ENCODE measurements at regions not wholly inside any gene's neighbourhood (a gene's known extent, or its start where the extent isn't known, plus 50 kb on each side); places are given as distances from the start of the nearest gene placed in this dataset.

DNA sequence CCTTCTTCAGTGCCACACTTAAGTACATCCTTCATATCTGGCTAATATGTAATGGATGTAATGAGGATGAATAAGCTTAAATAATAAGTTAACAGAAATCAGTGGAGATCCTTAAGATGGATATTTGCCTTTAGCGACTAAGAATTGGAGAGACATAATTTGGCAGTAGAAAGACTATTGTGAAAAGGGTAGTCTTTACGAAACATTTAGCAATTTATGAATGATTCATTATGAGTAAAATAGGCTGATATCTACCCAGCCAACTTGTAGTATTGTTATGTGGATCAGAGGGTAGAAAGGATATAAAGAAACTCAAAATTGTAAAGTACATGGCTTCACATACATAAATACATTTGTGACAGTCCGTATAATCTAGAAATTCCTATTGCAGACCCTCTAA lies 2371.8 kb downstream of the PCDH7 start:
- H3K9me3 ChIP-seq, result no peaks in the 10 kb centered on the region
- H3K4me3 ChIP-seq, result no peak overlapping the region
- TF ChIP-seq, protein P1, sequence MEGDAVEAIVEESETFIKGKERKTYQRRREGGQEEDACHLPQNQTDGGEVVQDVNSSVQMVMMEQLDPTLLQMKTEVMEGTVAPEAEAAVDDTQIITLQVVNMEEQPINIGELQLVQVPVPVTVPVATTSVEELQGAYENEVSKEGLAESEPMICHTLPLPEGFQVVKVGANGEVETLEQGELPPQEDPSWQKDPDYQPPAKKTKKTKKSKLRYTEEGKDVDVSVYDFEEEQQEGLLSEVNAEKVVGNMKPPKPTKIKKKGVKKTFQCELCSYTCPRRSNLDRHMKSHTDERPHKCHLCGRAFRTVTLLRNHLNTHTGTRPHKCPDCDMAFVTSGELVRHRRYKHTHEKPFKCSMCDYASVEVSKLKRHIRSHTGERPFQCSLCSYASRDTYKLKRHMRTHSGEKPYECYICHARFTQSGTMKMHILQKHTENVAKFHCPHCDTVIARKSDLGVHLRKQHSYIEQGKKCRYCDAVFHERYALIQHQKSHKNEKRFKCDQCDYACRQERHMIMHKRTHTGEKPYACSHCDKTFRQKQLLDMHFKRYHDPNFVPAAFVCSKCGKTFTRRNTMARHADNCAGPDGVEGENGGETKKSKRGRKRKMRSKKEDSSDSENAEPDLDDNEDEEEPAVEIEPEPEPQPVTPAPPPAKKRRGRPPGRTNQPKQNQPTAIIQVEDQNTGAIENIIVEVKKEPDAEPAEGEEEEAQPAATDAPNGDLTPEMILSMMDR (IDR thresholded peaks at IDR 0.05 in 4 of 5, conservative IDR thresholded peaks at IDR 0.05 in 1 of 5), result no peak
- no peak for TF ChIP-seq POLR2A (IDR thresholded peaks at IDR 0.05)
- no peak overlapping the region for H3K27ac ChIP-seq
- ATAC-seq (no peak), DNase-seq (no peak)
- in situ Hi-C loops (cut with MboI; ENCODE audit: low sequenced_read_pairs in 4 of 4), result no loop called here
- no peaks in the 10 kb centered on the region for H3K27me3 ChIP-seq
- H3K4me1 ChIP-seq, result no peaks in the 10 kb centered on the region
- H3K36me3 ChIP-seq, result no peaks in the 10 kb centered on the region
- intact Hi-C loops (cut with DNase I; ENCODE audit: low total_unique reads), result no loop called here

DNA sequence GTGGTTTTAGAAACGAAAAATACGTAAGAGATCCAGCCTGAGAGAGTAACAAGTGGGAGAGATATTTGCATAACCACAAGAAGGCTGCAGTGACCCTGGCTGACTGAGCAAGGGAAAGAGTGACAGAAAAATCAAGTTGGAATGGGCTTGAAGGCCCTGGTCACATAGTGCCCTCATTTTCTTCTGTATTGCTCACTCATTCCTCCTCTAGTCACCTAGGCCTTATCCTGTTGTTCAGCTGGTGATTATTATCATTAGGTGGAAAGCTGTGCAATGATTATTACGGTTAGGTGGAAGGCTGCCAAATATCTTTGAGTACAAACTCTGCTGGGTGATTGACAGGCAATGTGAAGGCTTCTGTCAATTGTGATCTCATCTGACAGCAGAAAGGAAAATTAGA lies 2384.1 kb downstream of the PCDH7 start:
- Histone ChIP-seq H3K27me3 (no peaks in the 10 kb centered on the region), H3K36me3 (no peaks in the 10 kb centered on the region), H3K27ac (no peak overlapping the region), H3K9me3 (no peaks in the 10 kb centered on the region), H3K4me3 (no peak overlapping the region), H3K4me1 (no peaks in the 10 kb centered on the region)
- ATAC-seq, result no peak
- no peak for DNase-seq
- TF ChIP-seq, protein P1 (IDR thresholded peaks at IDR 0.05 in 4 of 5, conservative IDR thresholded peaks at IDR 0.05 in 1 of 5), result no peak
- TF ChIP-seq POLR2A (IDR thresholded peaks at IDR 0.05), result no peak
- in situ Hi-C loops (cut with MboI; ENCODE audit: low sequenced_read_pairs in 4 of 4) (no loop called here), intact Hi-C loops (cut with DNase I; ENCODE audit: low total_unique reads) (no loop called here)

DNA sequence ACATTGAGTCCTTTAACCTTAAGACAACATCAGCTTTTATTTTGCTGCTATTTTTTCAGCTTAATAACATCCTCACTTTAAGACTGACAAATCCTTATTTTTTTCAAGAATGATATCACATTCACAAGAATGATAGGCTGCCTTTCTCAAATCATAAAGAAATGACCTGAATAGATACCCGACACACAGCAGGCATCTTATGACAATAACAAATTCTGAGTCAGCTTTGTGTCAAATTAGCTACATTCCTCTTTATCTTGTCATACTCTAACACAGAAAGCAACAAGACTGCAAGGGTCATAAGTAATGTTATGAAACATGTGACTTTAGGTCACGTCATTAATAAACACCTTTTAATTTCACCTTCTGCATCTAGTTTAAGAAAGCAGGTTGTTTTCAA lies 2387.6 kb downstream of the PCDH7 start:
- no peak overlapping the region for H3K4me3 ChIP-seq
- intact Hi-C loops (cut with DNase I; ENCODE audit: low total_unique reads) (no loop called here), in situ Hi-C loops (cut with MboI; ENCODE audit: low sequenced_read_pairs in 4 of 4) (no loop called here)
- no peaks in the 10 kb centered on the region for H3K27me3 ChIP-seq
- ATAC-seq (no peak), DNase-seq (no peak)
- no peaks in the 10 kb centered on the region for H3K4me1 ChIP-seq
- H3K36me3 ChIP-seq, result no peaks in the 10 kb centered on the region
- no peaks in the 10 kb centered on the region for H3K9me3 ChIP-seq
- no peak overlapping the region for H3K27ac ChIP-seq
- TF ChIP-seq POLR2A (IDR thresholded peaks at IDR 0.05), result no peak
- TF ChIP-seq, protein P1 (IDR thresholded peaks at IDR 0.05 in 4 of 5, conservative IDR thresholded peaks at IDR 0.05 in 1 of 5), result no peak

DNA sequence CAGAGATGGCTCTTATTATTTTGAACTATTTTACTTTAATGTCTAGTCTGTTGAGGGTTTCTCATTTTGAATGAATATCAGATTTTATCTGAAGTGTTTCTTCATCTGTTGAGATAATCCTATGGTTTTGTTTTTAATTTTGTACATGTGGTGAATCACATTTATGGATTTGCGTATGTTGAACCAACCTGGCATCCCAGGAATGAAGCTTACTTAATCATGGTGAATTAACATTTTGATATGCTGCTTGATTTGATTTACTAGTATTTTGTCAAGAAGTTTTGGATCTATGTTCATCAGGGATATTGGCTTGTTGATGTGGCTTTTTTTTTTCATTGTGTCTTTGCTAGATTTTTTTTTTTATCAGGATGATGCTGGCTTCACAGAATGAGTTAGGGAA lies 2390.9 kb downstream of the PCDH7 start:
- no peaks in the 10 kb centered on the region for H3K27me3 ChIP-seq
- H3K4me1 ChIP-seq, result no peaks in the 10 kb centered on the region
- no peak overlapping the region for H3K27ac ChIP-seq
- H3K4me3 ChIP-seq, result no peak overlapping the region
- no peaks in the 10 kb centered on the region for H3K36me3 ChIP-seq
- TF ChIP-seq, protein P1 (IDR thresholded peaks at IDR 0.05 in 4 of 5, conservative IDR thresholded peaks at IDR 0.05 in 1 of 5), result no peak
- no peak for TF ChIP-seq POLR2A (IDR thresholded peaks at IDR 0.05)
- in situ Hi-C loops (cut with MboI; ENCODE audit: low sequenced_read_pairs in 4 of 4), result no loop called here
- no peaks in the 10 kb centered on the region for H3K9me3 ChIP-seq
- ATAC-seq, result no peak
- intact Hi-C loops (cut with DNase I; ENCODE audit: low total_unique reads), result no loop called here
- no peak for DNase-seq

DNA sequence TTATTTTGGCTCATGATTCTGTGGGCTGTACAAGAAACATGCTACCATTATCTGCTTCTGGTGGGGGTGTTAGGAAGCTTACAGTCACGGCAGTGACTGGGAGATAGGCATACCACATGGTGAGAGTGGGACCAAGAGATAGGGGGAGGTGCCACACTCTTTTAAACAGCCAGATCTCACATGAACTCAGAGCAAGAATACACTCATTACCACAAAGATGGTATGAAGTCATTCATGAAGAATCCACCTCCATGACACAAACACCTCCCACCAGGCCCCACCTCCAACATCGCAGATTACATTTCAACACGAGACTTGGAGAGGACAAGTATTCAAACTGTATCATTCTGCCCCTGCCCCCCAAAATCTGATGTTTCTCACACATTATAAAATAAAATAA lies 2396.7 kb downstream of the PCDH7 start:
- TF ChIP-seq, protein P1 (IDR thresholded peaks at IDR 0.05 in 4 of 5, conservative IDR thresholded peaks at IDR 0.05 in 1 of 5), result no peak
- TF ChIP-seq POLR2A (IDR thresholded peaks at IDR 0.05), result no peak
- DNase-seq, result no peak
- no peak overlapping the region for H3K4me3 ChIP-seq
- ATAC-seq, result no peak
- in situ Hi-C loops (cut with MboI; ENCODE audit: low sequenced_read_pairs in 4 of 4) (no loop called here), intact Hi-C loops (cut with DNase I; ENCODE audit: low total_unique reads) (no loop called here)
- no peak overlapping the region for H3K27ac ChIP-seq
- H3K27me3 ChIP-seq, result no peaks in the 10 kb centered on the region
- H3K9me3 ChIP-seq, result no peaks in the 10 kb centered on the region
- no peaks in the 10 kb centered on the region for H3K4me1 ChIP-seq
- H3K36me3 ChIP-seq, result no peaks in the 10 kb centered on the region
